GM12878 (cell line): ENCODE measurements at regions not wholly inside any gene's neighbourhood (a gene's known extent, or its start where the extent isn't known, plus 50 kb on each side); places are given as distances from the start of the nearest gene placed in this dataset.

Experiments
- ATAC-seq: fragments of 200-7000 bp; cut with Tn5 transposase; 3 replicates; pipeline ENCODE4 v1.9.1; 2020; ENCODE audit warnings: mild to moderate bottlenecking, moderate library complexity
- BruUV-seq: library from RNA; stranded (reverse); fragments of 400-500 nt; replicated peaks from 2 replicates; lab custom pipeline; 2021; lab: Mats Ljungman, UMichigan
- CTCF ChIA-PET: fragments of 300-600 bp; sonication (Branson Sonifier 250); formaldehyde crosslinking; extraction: SDS; loops from one replicate; lab custom pipeline; 2021; ENCODE audit warnings: inconsistent platforms; lab: Yijun Ruan, JAX
- POLR2A ChIA-PET: fragments of 350-600 bp; formaldehyde crosslinking; extraction: SDS; loops from one replicate; lab custom pipeline; 2021; ENCODE audit warnings: inconsistent platforms; lab: Charles Lee
- RAD21 ChIA-PET: fragments of 300-600 bp; sonication (Branson Sonifier 250); formaldehyde crosslinking; loops from one replicate; lab custom pipeline; 2023; ENCODE audit warnings: antibody characterized with exemption; ENCODE audit not compliant: unreplicated experiment; lab: Charles Lee
- SMC1A ChIA-PET: fragments of 300-600 bp; sonication (Branson Sonifier 250); formaldehyde crosslinking; loops from one replicate; lab custom pipeline; 2023; ENCODE audit not compliant: unreplicated experiment, uncharacterized antibody; lab: Charles Lee
- DNase-seq: peaks from one replicate; pipeline ENCODE4 v3.0.0-alpha.2; 2011; ENCODE audit warnings: low read depth, low spot score
- FAIRE-seq: peaks from 3 replicates; lab custom pipeline; 2011; peaks lifted over from hg19 to GRCh38; lab: Jason Lieb, UNC
- H2AFZ ChIP-seq: 2 replicates; pipeline ENCODE4 v1.6.0; 2011; ENCODE audit warnings: low read depth, low read length, control low read depth; ENCODE audit not compliant: control insufficient read depth
- H3K27ac ChIP-seq: 2 replicates; pipeline ENCODE4 v1.5.1; 2011; ENCODE audit warnings: control low read depth; ENCODE audit not compliant: control insufficient read depth, insufficient read depth
- H3K27me3 ChIP-seq, 2 experiments: replicated peaks in 1 of 2; 2 replicates each; pipeline versions ENCODE4 v1.6.0 to v1.6.1; 2011; ENCODE audit warnings: low read length in 1 of 2; ENCODE audit not compliant: control insufficient read depth in 2 of 2, insufficient read depth in 2 of 2
- H3K36me3 ChIP-seq, 2 experiments: 2 replicates each; pipeline ENCODE4 v1.5.1; 2011; ENCODE audit warnings: low read length in 1 of 2; ENCODE audit not compliant: control insufficient read depth in 2 of 2, insufficient read depth in 2 of 2
- H3K4me1 ChIP-seq: 2 replicates; pipeline ENCODE4 v1.6.1; 2011; ENCODE audit warnings: mild to moderate bottlenecking, low read length, moderate library complexity, mixed read lengths; ENCODE audit not compliant: control insufficient read depth, insufficient read depth
- H3K4me2 ChIP-seq: 2 replicates; pipeline ENCODE4 v1.6.0; 2011; ENCODE audit warnings: control low read depth; ENCODE audit not compliant: control insufficient read depth, insufficient read depth
- H3K4me3 ChIP-seq: fragments of 200-600 bp; sonication (generic); 2 replicates; pipeline ENCODE4 v1.5.1; 2016
- H3K79me2 ChIP-seq: 2 replicates; pipeline ENCODE4 v1.6.0; 2011; ENCODE audit warnings: low read length; ENCODE audit not compliant: control insufficient read depth, insufficient read depth
- H3K9ac ChIP-seq: 2 replicates; pipeline ENCODE4 v1.8.0; 2011; ENCODE audit warnings: low read length, control low read depth, mixed read lengths; ENCODE audit not compliant: control insufficient read depth, insufficient read depth
- H3K9me3 ChIP-seq: replicated peaks from 3 replicates; pipeline ENCODE4 v1.5.1; 2011; ENCODE audit warnings: mild to moderate bottlenecking, low read length; ENCODE audit not compliant: control insufficient read depth, insufficient read depth
- H4K20me1 ChIP-seq: 2 replicates; pipeline ENCODE4 v1.6.0; 2011; ENCODE audit not compliant: control insufficient read depth, insufficient read depth
- CBX3 ChIP-seq: fragments of 200-600 bp; sonication (generic); IDR thresholded peaks from 2 replicates; pipeline ENCODE4 v1.6.1; 2016; ENCODE audit warnings: low read depth, borderline replicate concordance
- E4F1 ChIP-seq: fragments of 450-650 bp; IDR thresholded peaks from 2 replicates; pipeline ENCODE4 v1.6.1; 2018; ENCODE audit warnings: borderline replicate concordance, mild to moderate bottlenecking; ENCODE audit not compliant: partially characterized antibody
- ETV6 ChIP-seq, 2 experiments: fragments of 450-650 bp in 1 of 2; IDR thresholded peaks in 1 of 2; conservative IDR thresholded peaks in 1 of 2; 2 replicates each; pipeline ENCODE4 v1.6.1; 2014; ENCODE audit warnings: antibody characterized with exemption in 1 of 2, borderline replicate concordance in 1 of 2, low read depth in 1 of 2, mild to moderate bottlenecking in 1 of 2, moderate library complexity in 1 of 2
- HDAC2 ChIP-seq: fragments of 200-600 bp; sonication (generic); IDR thresholded peaks from 2 replicates; pipeline ENCODE4 v1.6.1; 2017
- JUNB ChIP-seq: IDR thresholded peaks from 2 replicates; pipeline ENCODE4 v1.6.1; 2016; ENCODE audit warnings: antibody characterized with exemption, mild to moderate bottlenecking
- JUND ChIP-seq: IDR thresholded peaks from 2 replicates; pipeline ENCODE4 v1.6.1; 2012; ENCODE audit warnings: low read depth, mild to moderate bottlenecking, low read length, improper control_type of control experiment, moderate library complexity
- NR2C1 ChIP-seq: fragments of 450-650 bp; IDR thresholded peaks from 2 replicates; pipeline ENCODE4 v1.6.1; 2017; ENCODE audit warnings: antibody characterized with exemption, mild to moderate bottlenecking, moderate library complexity
- NR2C2 ChIP-seq: IDR thresholded peaks from 2 replicates; pipeline ENCODE4 v1.6.1; 2011; ENCODE audit warnings: borderline replicate concordance, low read depth; ENCODE audit not compliant: control insufficient read depth, insufficient read length
- PAX8 ChIP-seq: fragments of 450-650 bp; IDR thresholded peaks from 2 replicates; pipeline ENCODE4 v1.6.1; 2017; ENCODE audit warnings: mild to moderate bottlenecking, moderate library complexity
- PKNOX1 ChIP-seq: fragments of 450-650 bp; IDR thresholded peaks from 2 replicates; pipeline ENCODE4 v1.6.1; 2016; ENCODE audit warnings: mild to moderate bottlenecking
- PML ChIP-seq: IDR thresholded peaks from 2 replicates; pipeline ENCODE4 v1.6.1; 2012; ENCODE audit warnings: low read length, inconsistent platforms
- SIX5 ChIP-seq: IDR thresholded peaks from 2 replicates; pipeline ENCODE4 v1.6.1; 2011; ENCODE audit warnings: mild to moderate bottlenecking, low read depth, low read length, moderate library complexity; ENCODE audit not compliant: severe bottlenecking
- TBL1XR1 ChIP-seq: IDR thresholded peaks from 2 replicates; pipeline ENCODE4 v1.6.1; 2012; ENCODE audit warnings: low read depth, low read length, improper control_type of control experiment
- ZNF217 ChIP-seq: fragments of 450-650 bp; IDR thresholded peaks from 2 replicates; pipeline ENCODE4 v1.6.1; 2017; ENCODE audit warnings: antibody characterized with exemption, mild to moderate bottlenecking
- ZSCAN29 ChIP-seq: fragments of 450-650 bp; IDR thresholded peaks from 2 replicates; pipeline ENCODE4 v1.6.1; 2017; ENCODE audit warnings: mild to moderate bottlenecking, moderate library complexity
- WGBS: methylation state at CpG from one replicate; pipeline ENCODE4 v1.1.6; 2016; ENCODE audit warnings: low lambda C conversion rate; ENCODE audit not compliant: insufficient replicate concordance, insufficient coverage; ENCODE audit errors: missing lambda C conversion rate; 5-methylcytosine and 5-hydroxymethylcytosine counted together
- in situ Hi-C: fragments of 300-500 bp; cut with MboI; formaldehyde crosslinking; loops from 9 replicates; pipeline ENCODE4 v1.14.3; 2018; ENCODE audit warnings: mixed read lengths
- intact Hi-C: fragments of 100-400 bp; cut with micrococcal nuclease; formaldehyde crosslinking; loops from one replicate; pipeline ENCODE4 v1.14.2; 2022; ENCODE audit not compliant: unreplicated experiment

- Histone ChIP-seq H3K27ac (no peak overlapping the region), H3K4me1 (no peaks in the 10 kb centered on the region), H3K4me3 (no peak overlapping the region), H2AFZ (no peak overlapping the region), H3K36me3 (no peaks in the 10 kb centered on the region), H3K4me2 (no peak overlapping the region), H3K9me3 (no peaks in the 10 kb centered on the region; the same call in 2 of the 3 replicates), H3K27me3 (peaks cover 0 to 2% of the 10 kb centered on the region in 2 experiments; a peak in 1 of 4 replicates), H3K9ac (no peak overlapping the region), H4K20me1 (no peaks in the 10 kb centered on the region), H3K79me2 (no peaks in the 10 kb centered on the region)
- FAIRE-seq (no peak), DNase-seq (no peak), ATAC-seq (no peak)
- POLR2A ChIA-PET: no interaction called here
- in situ Hi-C loops (no loop called here), intact Hi-C loops (no loop called here)
- TF ChIP-seq JUNB: no peak
- TF ChIP-seq SIX5: no peak
- TF ChIP-seq E4F1: no peak
- TF ChIP-seq PAX8: no peak
- no peak for TF ChIP-seq NR2C1
- no peak for TF ChIP-seq TBL1XR1
- no peak for TF ChIP-seq JUND
- no peak for TF ChIP-seq CBX3
- TF ChIP-seq NR2C2: no peak
- no peak for TF ChIP-seq PML
- no peak for TF ChIP-seq ETV6 (conservative IDR thresholded peaks at IDR 0.05 in 1 of 2, IDR thresholded peaks at IDR 0.05 in 1 of 2; ENCODE audit: borderline replicate concordance in 1 of 2, low read depth in 1 of 2)
- no peak for TF ChIP-seq PKNOX1
- no peak for TF ChIP-seq ZNF217
- no peak for TF ChIP-seq ZSCAN29
- no peak for TF ChIP-seq HDAC2
- CTCF ChIA-PET: no interaction called here
- WGBS: 44% methylated on average over 10 of the region's 10 CpGs
- RAD21 ChIA-PET: no interaction called here
- BruUV-seq: no TSS peak
- SMC1A ChIA-PET: no interaction called here
Observed at GRCh38 chr14:104451474-104451873, 128.1 kb upstream of the C14orf180 start.
